ENCODE measurements at regions not wholly inside any gene's neighbourhood (a gene's known extent, or its start where the extent isn't known, plus 50 kb on each side); places are given as distances from the start of the nearest gene placed in this dataset.
"Not testable (repeated sequence)": the region's sequence is repeated elsewhere in the genome, so short reads cannot be mapped to it uniquely, and the experiment has no call there.

DNA sequence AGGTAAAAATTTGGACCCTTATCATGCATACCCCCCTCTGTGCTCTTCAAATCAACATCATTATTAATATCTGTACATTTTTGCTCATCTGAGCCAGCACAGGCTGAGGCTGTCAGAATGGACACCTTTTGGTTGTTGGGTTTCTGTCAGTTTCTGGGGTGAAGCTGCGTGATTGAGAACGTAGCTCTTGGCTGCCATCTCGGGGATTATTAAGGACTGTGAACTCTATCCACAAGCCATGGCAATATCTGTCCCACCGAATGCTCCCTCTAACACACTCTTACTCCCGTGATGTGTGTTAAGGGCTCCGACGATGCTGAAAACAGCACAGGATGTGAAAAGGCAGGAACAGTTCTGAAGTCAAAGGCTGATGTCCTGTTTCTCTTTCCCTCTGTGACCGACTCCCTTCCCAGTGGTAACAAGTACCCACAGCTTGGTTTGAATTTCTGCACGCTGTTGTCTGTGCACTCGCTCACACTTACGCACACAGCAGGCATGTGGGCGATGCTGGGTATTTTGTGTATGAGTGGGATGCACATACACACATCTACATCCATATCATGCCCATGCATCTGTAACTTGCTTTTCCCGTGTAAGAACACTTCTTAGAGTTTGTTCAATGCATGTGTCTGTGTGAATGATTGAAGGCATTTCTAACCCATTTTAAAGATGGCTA lies 405.6 kb downstream of the TMEM121 start:
- no peak for DNase-seq (ENCODE audit: low read depth in 3 of 3)

DNA sequence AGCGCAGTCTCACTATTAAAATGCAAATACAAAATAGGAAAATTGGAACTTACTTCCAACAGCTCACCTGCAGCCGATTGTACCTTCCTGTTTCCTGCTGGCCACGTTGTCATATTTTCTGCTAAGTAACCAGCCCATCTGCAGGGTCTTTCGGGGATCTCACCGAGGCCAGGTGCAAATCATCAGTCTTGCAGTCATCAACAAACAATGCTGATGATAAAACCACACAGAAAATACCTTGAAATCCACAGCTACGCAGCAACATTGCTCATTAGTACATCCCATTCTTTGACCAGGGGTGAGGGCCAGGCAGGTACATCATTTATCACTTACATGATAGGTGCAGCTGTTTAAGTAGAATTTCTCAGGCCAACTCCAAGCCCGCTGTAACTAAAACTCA lies 406.9 kb downstream of the TMEM121 start:
- DNase-seq (ENCODE audit: low read depth in 3 of 3) = no peak

DNA sequence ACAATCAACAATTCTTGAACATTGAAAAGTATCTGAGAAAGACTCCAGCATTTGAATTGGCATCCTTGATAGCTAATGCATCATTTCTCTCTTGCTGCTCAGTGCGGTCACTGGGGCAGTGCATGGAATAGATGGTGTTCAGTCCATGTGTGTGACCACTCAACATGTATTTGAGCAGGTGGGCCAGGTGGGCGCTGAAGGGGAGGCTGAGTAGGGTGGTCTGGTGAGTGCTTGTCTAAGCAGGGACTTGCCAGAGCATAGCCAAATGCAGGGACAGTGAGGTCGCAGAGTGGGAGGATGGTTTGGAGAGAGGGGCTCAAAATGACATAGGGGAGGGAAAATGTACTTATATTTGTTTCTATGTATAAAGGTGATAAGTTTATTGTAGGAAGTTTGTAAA lies 409.0 kb downstream of the TMEM121 start:
- no peak for DNase-seq (ENCODE audit: low read depth in 3 of 3)

DNA sequence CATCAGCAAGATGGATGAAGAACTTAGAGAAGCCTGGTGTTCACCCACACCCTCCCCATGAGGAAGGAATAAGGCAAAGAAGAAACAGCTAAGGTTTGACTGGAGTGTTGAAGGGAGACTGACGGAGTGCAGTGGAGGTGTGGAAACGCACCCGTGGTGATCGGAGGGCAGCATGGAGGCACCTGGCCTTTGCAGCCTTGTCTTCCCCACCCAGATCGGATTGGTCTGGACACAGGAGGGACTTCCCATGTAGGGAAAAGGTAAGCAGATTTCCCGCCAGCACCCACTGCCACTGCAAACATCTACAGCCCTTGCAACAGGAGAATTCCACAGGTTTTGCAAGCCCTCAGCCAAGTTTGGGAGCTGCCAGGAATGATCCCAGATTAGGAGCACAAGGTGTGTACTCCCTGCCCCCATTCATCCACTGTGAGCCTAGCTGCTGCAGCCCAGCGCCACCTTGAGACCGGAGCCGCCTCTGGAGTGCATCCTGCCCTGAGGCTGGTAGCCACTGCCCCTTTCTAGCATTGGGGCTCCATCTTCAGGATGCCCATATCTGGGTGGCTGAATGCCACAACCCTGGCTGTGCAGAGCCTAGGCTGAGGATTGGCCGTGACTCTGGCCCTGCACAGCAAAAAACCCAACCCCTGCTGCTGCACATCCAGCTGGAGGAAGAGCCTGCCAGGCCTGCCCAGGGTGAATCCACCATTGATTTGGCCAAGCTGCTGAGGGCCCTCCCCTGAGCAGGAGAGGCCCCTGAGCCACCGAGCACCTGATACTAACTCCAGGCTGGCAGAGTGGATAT lies 411.1 kb downstream of the TMEM121 start:
- DNase-seq (ENCODE audit: low read depth in 3 of 3) = no peak

DNA sequence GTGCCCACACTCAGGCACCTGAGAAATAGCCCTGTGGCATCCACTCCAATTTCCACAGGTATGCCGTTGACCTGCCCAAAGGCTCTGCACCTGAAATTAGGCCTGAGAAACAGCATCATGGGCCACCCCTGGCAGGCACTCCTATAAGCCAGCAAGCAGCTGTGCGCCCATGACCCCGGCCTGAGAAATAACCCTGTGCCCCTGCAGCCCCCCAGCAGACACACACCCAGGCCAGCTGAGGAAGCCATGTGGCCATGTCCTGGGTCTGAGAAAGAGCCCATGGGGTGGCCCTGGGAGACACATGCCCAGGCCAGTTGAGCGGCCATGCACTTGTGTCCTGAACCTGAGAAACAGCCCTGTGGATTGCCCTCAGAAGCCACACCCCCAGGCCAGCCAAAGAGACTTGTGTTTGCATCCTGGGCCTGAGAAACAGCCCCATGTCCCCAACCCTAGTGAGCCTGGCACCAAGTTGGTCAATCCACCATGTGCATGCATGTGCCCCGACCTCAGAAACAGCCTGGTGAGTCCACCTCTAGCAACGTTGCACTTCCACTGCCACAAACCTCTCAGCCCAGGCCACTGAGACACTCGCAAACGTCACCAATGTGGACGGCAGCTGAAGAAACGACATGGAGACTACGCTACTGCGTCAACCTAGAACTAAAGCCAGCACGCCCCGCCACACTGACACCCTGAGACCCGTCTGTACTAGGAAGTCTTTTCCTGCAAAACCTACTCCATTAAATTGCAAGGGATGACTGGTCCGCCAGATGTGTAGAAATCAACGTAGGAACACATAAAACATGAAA lies 411.9 kb downstream of the TMEM121 start:
- DNase-seq (ENCODE audit: low read depth in 3 of 3) = no peak

DNA sequence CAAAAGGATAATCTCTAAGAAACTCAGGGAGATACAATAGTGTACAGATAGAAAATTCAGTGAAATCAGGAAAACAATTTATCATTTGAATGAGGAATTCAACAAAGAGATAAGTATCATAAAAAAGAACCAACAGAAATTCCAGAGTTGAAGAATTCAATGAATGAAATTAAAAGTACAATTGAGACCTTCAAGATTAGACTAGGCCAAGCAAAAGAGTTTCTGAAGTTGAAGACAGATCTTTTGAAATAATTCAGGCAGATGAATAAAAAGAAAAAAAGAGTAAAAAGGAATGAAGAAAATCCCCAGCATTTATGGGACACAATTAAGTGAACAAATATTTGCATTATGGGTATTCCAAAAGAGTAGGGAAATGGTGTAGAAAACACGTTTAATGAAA lies 412.6 kb downstream of the TMEM121 start:
- DNase-seq (ENCODE audit: low read depth in 3 of 3) = no peak

DNA sequence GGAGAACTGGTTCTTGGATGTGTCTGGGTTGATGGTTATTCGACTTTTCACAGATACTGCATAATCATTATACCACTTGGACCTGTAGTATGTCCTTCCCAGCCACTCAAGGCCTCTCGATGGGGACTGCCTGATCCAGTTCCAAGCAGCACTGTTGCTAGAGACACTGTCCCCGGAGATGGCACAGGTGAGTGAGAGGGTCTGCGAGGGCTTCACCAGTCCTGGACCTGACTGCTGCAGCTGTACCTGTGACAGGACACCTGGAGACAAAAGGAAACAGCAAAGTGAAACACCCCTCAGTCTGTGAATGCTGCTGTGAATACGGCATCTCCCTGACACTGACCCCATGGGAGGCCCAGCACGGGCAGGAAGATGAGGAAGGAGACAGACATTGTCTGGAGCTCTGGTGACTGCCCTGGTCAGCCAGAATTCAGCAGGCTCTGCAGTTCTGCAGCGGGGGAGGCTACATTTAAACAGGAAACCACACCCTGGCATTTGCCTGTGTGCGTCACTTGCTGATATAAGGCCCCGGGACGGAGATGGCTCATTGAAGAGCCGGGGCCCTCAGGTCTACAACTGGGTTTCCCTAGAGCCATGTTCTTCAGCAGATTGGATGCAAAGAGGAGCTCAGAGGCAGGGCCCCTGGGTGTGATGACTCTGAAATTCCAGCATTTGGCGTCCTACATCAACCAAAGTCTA lies 413.6 kb downstream of the TMEM121 start:
- no peak for DNase-seq (ENCODE audit: low read depth in 3 of 3)

DNA sequence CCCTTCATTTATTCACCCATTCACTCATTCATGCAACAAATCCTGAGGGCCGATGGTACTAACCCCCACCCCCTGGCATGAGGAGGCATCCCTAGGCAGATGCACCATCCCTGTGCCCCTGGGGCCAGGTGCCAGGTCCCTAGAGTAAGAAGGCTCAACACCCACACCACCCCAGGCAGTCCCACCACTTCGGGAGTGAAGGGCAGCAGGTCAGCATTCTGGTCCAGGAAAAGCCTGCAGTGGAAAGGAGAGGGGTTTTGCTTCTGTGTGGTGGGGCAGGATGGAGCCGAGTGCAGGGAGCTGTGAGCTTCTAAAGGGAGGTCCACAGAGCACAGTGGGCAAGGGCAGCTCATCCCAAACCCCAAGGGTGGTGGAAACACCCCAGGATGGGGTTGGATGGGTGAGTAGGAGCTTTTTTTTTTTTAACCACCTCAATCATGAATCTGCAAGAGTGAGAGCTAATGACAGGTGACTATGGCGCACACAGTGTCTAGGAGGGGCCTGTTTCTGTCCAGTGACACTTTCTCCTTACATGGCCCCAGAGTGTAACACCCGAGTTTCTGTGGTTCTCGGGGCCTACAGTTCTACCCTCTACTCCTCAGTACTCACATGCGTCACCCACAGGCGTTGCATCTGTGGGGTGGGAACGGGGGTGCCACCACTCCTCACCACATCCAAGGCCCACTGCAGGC lies 414.3 kb downstream of the TMEM121 start:
- DNase-seq (ENCODE audit: low read depth in 3 of 3) = no peak

DNA sequence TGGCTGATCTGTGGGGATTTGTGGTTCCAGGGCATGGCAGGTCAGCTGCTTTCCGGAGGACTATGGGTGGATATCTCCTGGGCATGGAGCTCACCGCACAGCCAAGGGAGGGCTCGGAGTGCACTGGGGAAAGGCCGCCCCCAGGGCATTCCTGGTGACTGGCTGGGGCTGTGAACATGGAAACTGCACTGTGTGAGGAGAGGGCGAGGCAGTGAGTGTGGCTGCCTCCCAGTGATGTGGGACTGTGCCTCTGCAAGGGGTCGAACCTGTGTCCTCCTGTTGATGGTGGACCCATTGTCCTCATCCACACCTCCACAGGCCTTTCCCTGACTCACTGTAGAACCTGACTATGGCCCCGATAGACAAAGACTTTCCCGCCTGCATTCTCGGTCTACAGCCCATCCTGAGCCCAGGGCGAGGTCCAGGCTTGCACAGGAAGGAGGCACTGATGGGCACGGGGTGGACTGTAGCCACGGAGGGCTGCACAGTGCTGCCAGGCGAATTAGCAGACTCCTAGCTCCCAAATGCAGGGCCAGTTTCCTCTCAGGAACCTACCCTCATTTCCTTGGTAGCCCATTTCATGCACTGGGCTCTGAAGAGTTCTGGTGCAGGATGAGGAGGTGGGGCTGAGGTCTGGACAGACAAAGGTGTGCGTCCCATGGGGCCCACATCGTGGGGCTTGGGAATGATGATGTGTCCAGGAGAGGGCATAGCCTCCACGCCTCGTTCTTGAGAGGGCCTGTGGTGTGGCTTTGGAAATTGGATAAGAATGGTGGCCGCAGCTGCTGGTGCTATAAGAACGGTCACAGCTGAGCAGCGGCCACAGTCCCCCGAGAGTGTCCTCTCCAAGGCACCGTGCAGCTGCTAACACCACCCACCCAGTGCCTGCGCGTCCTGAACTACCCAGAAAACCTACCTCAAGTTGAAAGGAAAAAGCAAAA lies 415.1 kb downstream of the TMEM121 start:
- no peak for DNase-seq (ENCODE audit: low read depth in 3 of 3)

DNA sequence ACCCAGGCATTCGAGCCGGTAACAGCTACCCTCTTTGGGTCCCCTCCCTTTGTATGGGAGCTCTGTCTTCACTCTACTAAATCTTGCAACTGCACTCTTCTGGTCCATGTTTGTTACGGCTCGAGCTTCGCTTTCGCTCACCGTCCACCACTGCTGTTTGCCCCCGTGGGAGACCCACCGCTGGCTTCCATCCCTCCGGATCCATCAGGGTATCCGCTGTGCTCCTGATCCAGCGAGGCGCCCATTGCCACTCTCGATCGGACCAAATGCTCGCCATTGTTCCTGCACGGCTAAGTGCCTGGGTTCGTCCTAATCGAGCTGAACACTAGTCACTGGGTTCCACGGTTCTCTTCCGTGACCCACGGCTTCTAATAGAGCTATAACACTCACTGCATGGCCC lies 416.3 kb downstream of the TMEM121 start:
- not testable (repeated sequence) for DNase-seq (ENCODE audit: low read depth in 3 of 3)

DNA sequence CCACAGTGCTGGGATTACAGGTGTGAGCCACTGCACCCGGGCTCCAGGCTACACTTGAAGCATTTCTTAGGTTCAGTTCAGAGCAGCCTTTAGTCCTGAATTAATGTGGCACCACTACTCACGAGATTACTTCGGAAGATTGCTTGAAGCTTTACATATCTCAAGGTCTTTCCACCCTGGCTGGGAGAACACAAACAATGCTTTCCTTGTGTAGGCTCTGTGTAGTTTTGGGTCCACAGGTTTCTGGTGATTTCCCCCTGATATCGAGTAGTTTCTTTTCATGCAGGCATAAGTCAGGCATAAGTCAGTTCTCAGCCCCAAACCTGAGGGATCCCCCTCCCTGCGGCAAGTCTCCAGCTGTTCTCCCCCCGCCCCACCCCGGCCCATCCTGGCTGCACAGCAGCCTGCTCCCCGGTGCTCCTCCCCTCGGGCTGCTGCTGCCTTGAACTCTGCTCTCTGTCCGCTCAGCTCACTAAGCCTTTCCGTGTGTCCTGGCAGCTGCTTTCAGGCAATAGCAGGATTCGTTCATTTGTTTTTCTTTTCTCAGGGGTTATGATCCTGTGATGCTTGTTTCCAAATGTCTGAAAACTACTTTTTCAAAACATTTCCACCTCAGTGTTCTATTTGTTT lies 417.7 kb downstream of the TMEM121 start:
- no peak for DNase-seq (ENCODE audit: low read depth in 3 of 3)

DNA sequence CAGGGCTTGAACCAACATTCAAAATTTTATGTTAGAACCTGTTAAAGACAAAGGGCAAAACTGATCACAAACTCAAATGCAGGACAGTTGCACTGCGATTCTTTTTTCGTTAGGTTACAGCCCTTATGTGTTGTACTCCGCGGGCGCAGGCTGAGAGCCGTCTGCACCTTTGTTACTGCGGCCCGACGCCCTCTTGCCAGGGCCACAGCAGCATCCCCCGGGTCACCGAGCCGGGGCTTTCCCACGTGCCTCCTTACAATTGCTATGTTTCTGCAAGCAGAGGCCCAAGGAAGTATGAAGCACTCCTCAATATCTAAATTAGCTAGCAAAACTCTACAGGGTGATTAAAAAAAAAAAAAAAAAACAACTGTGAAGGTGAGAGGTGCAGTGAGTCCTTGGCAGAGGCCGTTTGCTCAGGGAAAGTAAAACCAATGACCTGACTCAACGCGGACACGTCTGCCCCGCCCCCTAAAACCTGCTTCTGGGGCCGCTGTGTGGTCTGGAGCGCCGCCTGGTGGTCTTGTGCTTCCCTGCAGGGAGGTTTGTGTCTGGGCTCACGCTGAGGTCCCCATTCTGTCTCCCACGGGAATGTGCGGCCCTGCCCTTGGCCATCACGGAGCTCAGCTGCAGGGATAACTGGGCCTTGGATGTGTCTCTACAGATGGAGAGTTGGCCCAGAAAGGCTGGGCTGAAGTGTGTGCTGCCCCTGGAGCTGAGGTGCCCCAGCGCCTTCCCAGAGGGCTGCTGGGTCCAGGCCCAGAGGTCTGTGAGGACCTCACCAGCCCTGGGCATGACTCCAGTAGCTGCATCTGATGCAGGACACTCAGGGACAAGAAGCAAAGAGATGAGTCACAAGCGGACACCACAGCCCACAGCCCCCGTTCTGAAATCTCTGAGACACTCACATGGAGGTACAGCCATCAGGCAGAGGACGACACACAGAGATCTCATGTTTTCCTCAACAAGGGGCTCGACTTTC lies 418.5 kb downstream of the TMEM121 start:
- peak; percentile 64 to 82 (median 73) for DNase-seq (ENCODE audit: low read depth in 3 of 3)

DNA sequence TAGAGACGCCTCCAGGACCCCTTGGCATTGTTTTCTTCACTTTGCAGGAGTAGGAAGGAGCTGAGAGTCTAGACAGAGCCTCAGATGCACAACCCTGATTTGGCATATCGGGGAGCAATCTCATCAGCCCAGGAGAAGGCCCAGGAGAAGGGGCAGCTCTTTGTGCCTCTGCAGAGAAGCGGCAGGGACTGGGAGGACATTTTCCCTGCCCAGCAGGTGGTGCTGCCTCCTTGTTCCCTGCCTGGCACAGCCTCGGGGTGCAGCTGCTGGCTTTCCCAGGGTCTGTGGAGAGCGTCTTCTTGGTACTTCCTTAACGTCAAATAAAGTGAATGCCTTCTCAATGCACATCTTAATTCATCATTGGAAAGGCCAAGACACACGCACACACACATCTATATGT lies 419.5 kb downstream of the TMEM121 start:
- DNase-seq (ENCODE audit: low read depth in 3 of 3) = peak in 1 of 3 experiments; percentile 7

DNA sequence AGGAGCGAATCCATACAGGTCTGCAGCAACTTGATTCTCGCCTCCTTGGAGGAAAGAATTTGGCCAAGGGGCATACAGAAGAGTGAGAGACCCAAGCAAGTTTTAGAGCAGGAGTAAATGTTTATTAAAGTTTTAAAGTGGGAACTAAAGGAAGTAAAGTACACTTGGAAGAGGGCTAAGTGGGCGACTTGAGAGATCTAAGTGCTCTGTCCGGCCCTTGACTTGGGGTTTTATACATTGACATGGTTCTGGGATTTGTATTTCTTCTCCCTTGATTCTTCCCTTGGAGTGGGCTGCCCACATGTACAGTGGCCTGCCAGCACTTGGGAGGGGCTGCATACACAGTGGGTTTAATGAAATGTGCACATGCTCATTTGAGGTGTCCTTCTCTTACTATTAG lies 421.2 kb downstream of the TMEM121 start:
- DNase-seq (ENCODE audit: low read depth in 3 of 3) = no peak

DNA sequence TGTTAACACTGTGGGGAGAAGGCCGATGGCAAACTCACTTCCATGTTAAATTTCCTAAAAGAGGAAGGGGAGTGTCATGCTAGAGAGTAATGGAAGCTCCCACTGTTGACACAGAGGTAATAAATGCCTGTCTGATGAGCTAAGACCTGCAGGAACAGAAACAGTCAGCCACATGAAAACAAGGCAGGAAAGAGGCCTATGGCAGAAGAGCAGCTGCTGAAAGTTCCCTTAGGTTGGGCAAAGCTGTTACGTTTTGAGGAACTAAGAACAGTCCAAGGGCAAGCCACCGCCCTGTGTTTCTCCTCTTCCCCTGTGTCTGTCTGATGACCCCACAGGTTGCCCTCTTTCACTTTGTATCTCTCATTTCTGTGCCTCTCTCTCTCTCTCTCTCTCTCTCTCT lies 422.6 kb downstream of the TMEM121 start:
- DNase-seq (ENCODE audit: low read depth in 3 of 3) = not testable (repeated sequence)

DNA sequence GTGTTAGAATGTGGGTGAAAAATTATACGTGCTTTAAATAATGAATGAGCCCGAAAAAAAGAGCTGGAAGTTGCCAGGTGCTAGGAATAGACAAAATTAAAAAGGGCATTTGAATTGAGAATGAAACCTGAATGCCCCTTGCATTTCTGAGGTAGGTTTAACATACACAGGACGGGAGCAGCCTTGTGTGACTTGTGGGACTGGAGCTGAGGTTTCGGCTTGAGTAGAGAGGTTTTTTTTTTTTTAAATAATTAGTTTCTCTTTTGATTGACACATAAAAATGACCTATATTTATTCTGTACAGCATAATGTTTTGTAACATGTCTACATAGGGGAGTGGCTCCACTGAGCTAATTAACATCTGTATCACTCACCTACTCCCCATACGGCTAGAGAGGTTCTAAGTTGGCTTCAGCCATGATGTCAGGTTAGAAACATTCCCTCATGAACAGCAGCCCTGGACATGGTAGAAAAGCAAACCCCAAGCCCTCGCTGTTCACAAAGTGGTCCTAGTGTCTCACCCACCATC lies 424.0 kb downstream of the TMEM121 start:
- DNase-seq (ENCODE audit: low read depth in 3 of 3) = not testable (repeated sequence)

DNA sequence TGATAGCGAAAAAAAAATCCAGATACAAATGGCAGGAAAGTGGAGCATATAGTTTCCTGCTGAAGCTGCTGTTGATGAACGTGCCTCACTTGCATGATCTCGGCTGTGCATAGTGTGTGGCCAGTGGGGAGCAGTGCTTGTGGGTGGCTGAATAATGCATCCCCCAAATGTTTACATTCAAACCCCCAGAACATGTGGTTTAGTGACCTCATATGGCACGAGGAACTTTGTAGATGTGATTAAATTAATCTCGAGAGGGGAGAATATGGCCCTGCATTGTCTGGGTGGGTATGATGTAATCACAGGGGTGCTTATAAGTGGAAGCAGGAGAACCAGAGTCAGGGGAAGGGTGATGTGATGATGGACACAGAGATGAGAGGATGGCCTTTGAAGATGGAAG lies 425.0 kb downstream of the TMEM121 start:
- DNase-seq (ENCODE audit: low read depth in 3 of 3) = no peak

DNA sequence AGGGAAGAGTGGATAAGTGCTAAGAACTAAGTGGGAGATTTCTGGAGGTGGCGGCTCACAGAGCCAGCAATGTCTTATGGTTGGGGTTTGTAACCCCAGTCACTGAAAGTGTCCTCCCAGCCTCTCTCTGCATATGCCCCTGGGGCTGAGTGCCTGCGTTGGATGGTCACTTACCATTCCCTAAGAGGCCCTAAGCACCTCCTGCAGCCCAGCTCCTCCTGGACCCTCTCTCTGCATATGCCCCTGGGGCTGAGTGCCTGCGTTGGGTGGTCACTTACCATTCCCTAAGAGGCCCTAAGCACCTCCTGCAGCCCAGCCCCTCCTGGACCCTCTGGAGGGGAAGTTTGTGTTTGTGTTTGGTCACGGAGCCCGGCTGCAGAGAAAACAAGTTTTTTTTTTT lies 425.8 kb downstream of the TMEM121 start:
- no peak for DNase-seq (ENCODE audit: low read depth in 3 of 3)
